HCT116 (cell line): ENCODE measurements at regions not wholly inside any gene's neighbourhood (a gene's known extent, or its start where the extent isn't known, plus 50 kb on each side); places are given as distances from the start of the nearest gene placed in this dataset.

Experiments
- ATAC-seq: fragments of 200-7000 bp; cut with Tn5 transposase; 2 replicates; pipeline ENCODE4 v1.9.1; 2020; ENCODE audit warnings: mild to moderate bottlenecking, moderate library complexity
- BruUV-seq: library from RNA; stranded (reverse); fragments of 400-500 nt; replicated peaks from 2 replicates; lab custom pipeline; 2021; lab: Mats Ljungman, UMichigan
- CTCF ChIA-PET: fragments of 300-600 bp; sonication (Branson Sonifier 250); formaldehyde crosslinking; loops from one replicate; lab custom pipeline; 2021; ENCODE audit warnings: antibody characterized with exemption; lab: Charles Lee
- POLR2A ChIA-PET: fragments of 300-600, 350-600 bp; sonication (Branson Sonifier 250); formaldehyde crosslinking; loops from one replicate; lab custom pipeline; 2021; ENCODE audit warnings: antibody characterized with exemption; lab: Charles Lee
- RAD21 ChIA-PET, 2 experiments: fragments of 300-600 bp; sonication (Branson Sonifier 250); formaldehyde crosslinking; loops; one replicate each; lab custom pipeline; 2023; ENCODE audit warnings: low total read pairs in 2 of 2; ENCODE audit not compliant: uncharacterized antibody in 2 of 2, unreplicated experiment in 2 of 2, low non-redundant PET in 1 of 2; lab: Charles Lee
- DNase-seq: peaks from one replicate; pipeline ENCODE4 v3.0.0-alpha.2; 2010; ENCODE audit warnings: low read depth, low spot score
- H2AFZ ChIP-seq: fragments of 200-600 bp; shearing (Covaris generic), sonication (generic); 2 replicates; pipeline ENCODE4 v1.6.1; 2017; ENCODE audit warnings: low read depth, mixed run types, mixed read lengths, antibody characterized with exemption, low read length; ENCODE audit not compliant: poor library complexity, severe bottlenecking
- H3K27ac ChIP-seq: 2 replicates; pipeline ENCODE4 v1.5.1; 2012; ENCODE audit warnings: low read depth, low read length
- H3K27me3 ChIP-seq: fragments of 200-600 bp; sonication (generic); 2 replicates; pipeline ENCODE4 v1.6.1; 2016; ENCODE audit warnings: mixed run types, low read length, mixed read lengths; ENCODE audit not compliant: insufficient read depth
- H3K36me3 ChIP-seq, 2 experiments: fragments of 200-500 bp in 1 of 2; fragments of 200-600 bp in 1 of 2; sonication (Bioruptor generic) in 1 of 2; sonication (generic) in 1 of 2; 2 replicates each; pipeline versions ENCODE4 v1.5.1 to v1.6.1; 2014 to 2016; ENCODE audit warnings: low read length in 2 of 2, inconsistent platforms in 1 of 2, mixed read lengths in 1 of 2, mixed run types in 1 of 2; ENCODE audit not compliant: insufficient read depth in 2 of 2, control insufficient read depth in 1 of 2
- H3K4me1 ChIP-seq, 2 experiments: fragments of 200-600 bp in 1 of 2; sonication (generic) in 1 of 2; 2 replicates each; pipeline versions ENCODE4 v1.5.1 to v1.6.1; 2012 to 2017; ENCODE audit warnings: low read length in 2 of 2, inconsistent platforms in 1 of 2, mild to moderate bottlenecking in 1 of 2, mixed read lengths in 1 of 2, mixed run types in 1 of 2, moderate library complexity in 1 of 2; ENCODE audit not compliant: insufficient read depth in 2 of 2, control insufficient read depth in 1 of 2
- H3K4me2 ChIP-seq: fragments of 200-600 bp; sonication (generic); 2 replicates; pipeline ENCODE4 v1.6.1; 2017; ENCODE audit warnings: mixed run types, low read length, mixed read lengths
- H3K4me3 ChIP-seq, 2 experiments: fragments of 200-600 bp in 1 of 2; sonication (generic) in 1 of 2; replicated peaks in 1 of 2; 2 replicates each; pipeline ENCODE4 v1.5.1; 2011 to 2016; ENCODE audit warnings: low read length in 2 of 2, control low read depth in 1 of 2, low read depth in 1 of 2, mild to moderate bottlenecking in 1 of 2, mixed read lengths in 1 of 2, mixed run types in 1 of 2
- H3K79me2 ChIP-seq: fragments of 200-600 bp; sonication (generic); 2 replicates; pipeline ENCODE4 v1.6.1; 2017; ENCODE audit warnings: mild to moderate bottlenecking, mixed run types, low read length, moderate library complexity, mixed read lengths; ENCODE audit not compliant: insufficient read depth
- H3K9ac ChIP-seq: fragments of 200-600 bp; sonication (generic); 2 replicates; pipeline ENCODE4 v1.6.1; 2016; ENCODE audit warnings: low read length, mixed read lengths
- H3K9me2 ChIP-seq: fragments of 200-600 bp; sonication (generic), shearing (Covaris generic); 2 replicates; pipeline ENCODE4 v1.6.1; 2017; ENCODE audit warnings: mixed run types, mild to moderate bottlenecking, moderate library complexity; ENCODE audit not compliant: insufficient read depth
- H3K9me3 ChIP-seq, 2 experiments: fragments of 200-500 bp in 1 of 2; fragments of 200-600 bp in 1 of 2; sonication (Bioruptor generic) in 1 of 2; sonication (generic) in 1 of 2; 2 replicates each; pipeline ENCODE4 v1.6.1; 2014 to 2017; ENCODE audit warnings: low read length in 2 of 2, mixed read lengths in 2 of 2, inconsistent platforms in 1 of 2, low read depth in 1 of 2, mild to moderate bottlenecking in 1 of 2, mixed run types in 1 of 2, moderate library complexity in 1 of 2; ENCODE audit not compliant: control insufficient read depth in 1 of 2, insufficient read depth in 1 of 2
- H4K20me1 ChIP-seq: fragments of 200-600 bp; sonication (generic), shearing (Covaris generic); 2 replicates; pipeline ENCODE4 v1.6.1; 2017; ENCODE audit warnings: mixed run types, mild to moderate bottlenecking, moderate library complexity; ENCODE audit not compliant: insufficient read depth
- POLR2A ChIP-seq: IDR thresholded peaks from 2 replicates; pipeline ENCODE4 v1.7.0; 2011; ENCODE audit warnings: borderline replicate concordance; ENCODE audit not compliant: insufficient read depth, insufficient read length; ENCODE audit errors: extremely low read depth
- REST ChIP-seq: IDR thresholded peaks from 2 replicates; pipeline ENCODE4 v1.6.1; 2012; ENCODE audit warnings: low read depth
- SRF ChIP-seq: IDR thresholded peaks from 2 replicates; pipeline ENCODE4 v1.6.1; 2012; ENCODE audit warnings: low read depth
- ZBTB33 ChIP-seq: IDR thresholded peaks from 2 replicates; pipeline ENCODE4 v1.6.1; 2011; ENCODE audit warnings: mild to moderate bottlenecking, low read length, moderate library complexity; ENCODE audit not compliant: insufficient replicate concordance; ENCODE audit errors: extremely low read depth
- ZFX ChIP-seq: fragments of 450-650 bp; IDR thresholded peaks from 2 replicates; pipeline ENCODE4 v1.6.1; 2017
- intact Hi-C: fragments of 100-400 bp; cut with micrococcal nuclease; formaldehyde crosslinking; loops from 2 replicates; pipeline ENCODE4 v1.10.0; 2022
- TF ChIP-seq, protein P1 (sequence below): IDR thresholded peaks from 2 replicates; pipeline ENCODE4 v1.6.1; 2012
- TF ChIP-seq, protein P2 (sequence below), 3 experiments: fragments of 200-600 bp in 1 of 3; sonication (generic) in 1 of 3; IDR thresholded peaks in 2 of 3; conservative IDR thresholded peaks in 1 of 3; 2 replicates each; pipeline ENCODE4 v1.5.1; 2012 to 2017; ENCODE audit warnings: low read depth in 2 of 3, low read length in 2 of 3, antibody characterized with exemption in 1 of 3, borderline replicate concordance in 1 of 3, control low read depth in 1 of 3, mild to moderate bottlenecking in 1 of 3, mixed read lengths in 1 of 3, mixed run types in 1 of 3, moderate library complexity in 1 of 3; ENCODE audit not compliant: insufficient read depth in 1 of 3

GRCh38 chr1:191624044-191624443 is 534.2 kb upstream of the RGS18 start (continued):
- no peak for TF ChIP-seq REST

GRCh38 chr1:191629836-191630235 is 528.4 kb upstream of the RGS18 start:
- TF ChIP-seq, protein P1, sequence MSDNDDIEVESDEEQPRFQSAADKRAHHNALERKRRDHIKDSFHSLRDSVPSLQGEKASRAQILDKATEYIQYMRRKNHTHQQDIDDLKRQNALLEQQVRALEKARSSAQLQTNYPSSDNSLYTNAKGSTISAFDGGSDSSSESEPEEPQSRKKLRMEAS = no peak
- TF ChIP-seq ZBTB33 (no peak), POLR2A (no peak), ZFX (no peak), SRF (no peak)
- TF ChIP-seq, protein P2, sequence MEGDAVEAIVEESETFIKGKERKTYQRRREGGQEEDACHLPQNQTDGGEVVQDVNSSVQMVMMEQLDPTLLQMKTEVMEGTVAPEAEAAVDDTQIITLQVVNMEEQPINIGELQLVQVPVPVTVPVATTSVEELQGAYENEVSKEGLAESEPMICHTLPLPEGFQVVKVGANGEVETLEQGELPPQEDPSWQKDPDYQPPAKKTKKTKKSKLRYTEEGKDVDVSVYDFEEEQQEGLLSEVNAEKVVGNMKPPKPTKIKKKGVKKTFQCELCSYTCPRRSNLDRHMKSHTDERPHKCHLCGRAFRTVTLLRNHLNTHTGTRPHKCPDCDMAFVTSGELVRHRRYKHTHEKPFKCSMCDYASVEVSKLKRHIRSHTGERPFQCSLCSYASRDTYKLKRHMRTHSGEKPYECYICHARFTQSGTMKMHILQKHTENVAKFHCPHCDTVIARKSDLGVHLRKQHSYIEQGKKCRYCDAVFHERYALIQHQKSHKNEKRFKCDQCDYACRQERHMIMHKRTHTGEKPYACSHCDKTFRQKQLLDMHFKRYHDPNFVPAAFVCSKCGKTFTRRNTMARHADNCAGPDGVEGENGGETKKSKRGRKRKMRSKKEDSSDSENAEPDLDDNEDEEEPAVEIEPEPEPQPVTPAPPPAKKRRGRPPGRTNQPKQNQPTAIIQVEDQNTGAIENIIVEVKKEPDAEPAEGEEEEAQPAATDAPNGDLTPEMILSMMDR (IDR thresholded peaks at IDR 0.05 in 2 of 3, conservative IDR thresholded peaks at IDR 0.05 in 1 of 3; ENCODE audit: borderline replicate concordance in 1 of 3, insufficient read depth in 1 of 3, low read depth in 2 of 3, low read length in 2 of 3) = peak in 2 of 3 experiments; percentile 15 to 30; a peak in 2 of 6 replicates
- TF ChIP-seq, all 23 proteins: peak for 1
- H2AFZ ChIP-seq = peak overlapping the region; percentile 7
- H3K4me2 ChIP-seq = no peak overlapping the region
- no peak overlapping the region for H3K9ac ChIP-seq
- no peaks in the 10 kb centered on the region; the same call in 1 of the 2 replicates for H3K9me2 ChIP-seq
- no TSS peak for BruUV-seq
- DNase-seq = no peak
- peak; percentile 65 for ATAC-seq
- ChIA-PET CTCF (no interaction called here), POLR2A (no interaction called here), RAD21 (no interaction called here)
- intact Hi-C loops = no loop called here
- no peaks in the 10 kb centered on the region for H3K27me3 ChIP-seq
- no peaks in the 10 kb centered on the region for H3K9me3 ChIP-seq
- no peaks in the 10 kb centered on the region for H4K20me1 ChIP-seq
- H3K4me1 ChIP-seq = no peaks in the 10 kb centered on the region
- H3K27ac ChIP-seq = no peak overlapping the region
- H3K79me2 ChIP-seq = no peaks in the 10 kb centered on the region
- no peak overlapping the region for H3K4me3 ChIP-seq
- no peaks in the 10 kb centered on the region for H3K36me3 ChIP-seq
